Adipocyte (in vitro differentiated cells): ENCODE measurements at regions not wholly inside any gene's neighbourhood (a gene's known extent, or its start where the extent isn't known, plus 50 kb on each side); places are given as distances from the start of the nearest gene placed in this dataset.
"Not testable (repeated sequence)": the region's sequence is repeated elsewhere in the genome, so short reads cannot be mapped to it uniquely, and the experiment has no call there.

ENCODE experiments used
- DNase-seq: peaks from one replicate; pipeline ENCODE4 v3.0.0-alpha.2; 2015; ENCODE audit warnings: low read depth
- H3K27me3 ChIP-seq: replicated peaks from 2 replicates; pipeline ENCODE4 v1.7.0; 2013; ENCODE audit warnings: mild to moderate bottlenecking, low read length, moderate library complexity; ENCODE audit not compliant: control insufficient read depth, insufficient read depth
- H3K36me3 ChIP-seq: 2 replicates; pipeline ENCODE4 v1.7.0; 2013; ENCODE audit warnings: low read length, mild to moderate bottlenecking, moderate library complexity; ENCODE audit not compliant: control insufficient read depth, insufficient read depth, severe bottlenecking
- H3K4me1 ChIP-seq: 2 replicates; pipeline ENCODE4 v1.7.0; 2013; ENCODE audit warnings: mild to moderate bottlenecking, low read length, moderate library complexity; ENCODE audit not compliant: control insufficient read depth, insufficient read depth
- H3K4me3 ChIP-seq: 2 replicates; pipeline ENCODE4 v1.7.0; 2013; ENCODE audit warnings: mild to moderate bottlenecking, low read length, moderate library complexity
- H3K9ac ChIP-seq: 2 replicates; pipeline ENCODE4 v1.7.0; 2013; ENCODE audit warnings: mild to moderate bottlenecking, low read length, moderate library complexity
- H3K9me3 ChIP-seq: 2 replicates; pipeline ENCODE4 v1.7.0; 2013; ENCODE audit warnings: mild to moderate bottlenecking, low read length, moderate library complexity; ENCODE audit not compliant: control insufficient read depth

DNA sequence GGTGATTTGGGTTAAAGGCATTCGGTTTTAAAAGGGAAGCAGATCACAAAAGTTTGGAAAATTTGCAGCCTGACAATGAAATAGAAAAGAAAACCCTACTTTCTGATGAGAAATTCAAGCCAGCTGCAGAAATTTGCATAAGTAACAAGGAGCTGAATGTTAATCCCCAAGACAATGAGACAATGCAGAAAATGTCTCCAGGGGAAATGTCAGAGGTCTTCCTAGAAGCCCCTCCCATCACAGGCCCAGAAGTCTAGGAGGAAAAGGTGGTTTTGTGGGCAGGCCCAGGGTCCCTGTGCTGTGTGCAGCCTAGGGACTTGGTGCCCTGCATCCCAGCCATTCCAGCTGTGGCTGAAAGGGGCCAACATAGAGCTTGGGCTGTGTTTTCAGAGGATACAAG lies 234.2 kb upstream of the GALNT5 start:
- H3K36me3 ChIP-seq, DNase-seq, H3K9me3 ChIP-seq, H3K9ac ChIP-seq, H3K4me1 ChIP-seq, H3K4me3 ChIP-seq, H3K27me3 ChIP-seq: not testable (repeated sequence)

DNA sequence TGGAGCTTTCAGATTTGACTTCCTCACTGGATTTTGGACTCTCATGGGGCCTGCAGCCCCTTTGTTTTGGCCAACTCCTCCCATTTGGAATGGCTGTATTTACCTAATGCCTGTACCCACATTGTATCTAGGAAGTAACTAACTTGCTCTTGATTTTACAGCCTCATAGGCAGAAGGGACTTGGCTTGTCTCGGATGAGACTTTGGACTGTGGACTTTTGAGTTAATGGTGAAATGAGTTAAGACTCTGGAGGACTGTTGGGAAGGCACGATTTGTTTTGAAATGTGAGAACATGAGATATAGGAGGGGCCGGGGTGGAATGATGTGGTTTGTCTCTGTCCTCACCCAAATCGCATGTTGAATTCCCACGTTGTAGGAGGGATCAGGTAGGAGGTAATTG lies 233.4 kb upstream of the GALNT5 start:
- Histone ChIP-seq H3K4me3 (no peak overlapping the region), H3K9me3 (peaks cover 4% of the 10 kb centered on the region), H3K27me3 (no peaks in the 10 kb centered on the region), H3K4me1 (no peaks in the 10 kb centered on the region), H3K36me3 (no peaks in the 10 kb centered on the region), H3K9ac (no peak overlapping the region)
- DNase-seq: no peak

DNA sequence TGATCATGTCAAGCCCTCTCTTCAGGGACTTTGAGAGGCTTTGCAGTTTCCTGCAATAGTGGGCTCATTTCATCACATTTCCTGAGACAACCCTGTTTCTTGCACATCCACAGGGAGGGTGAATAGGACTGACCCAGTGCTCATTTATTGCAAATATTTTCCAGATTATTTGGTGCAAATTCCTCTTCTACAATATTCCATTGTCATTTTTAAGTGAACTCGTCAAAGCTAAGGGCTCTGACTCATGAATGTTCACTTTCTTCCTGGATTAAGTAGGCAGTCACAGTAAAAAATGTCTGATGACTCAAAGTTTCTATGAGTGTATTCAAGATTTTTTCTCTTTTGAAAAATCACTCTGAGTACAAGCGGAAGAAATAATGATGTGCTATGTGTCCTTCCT lies 225.5 kb upstream of the GALNT5 start:
- peak; percentile 87 for DNase-seq
- Histone ChIP-seq H3K27me3 (no peaks in the 10 kb centered on the region), H3K9me3 (no peaks in the 10 kb centered on the region), H3K36me3 (no peaks in the 10 kb centered on the region), H3K9ac (peak overlapping the region; percentile 31), H3K4me3 (peak overlapping the region; percentile 14), H3K4me1 (peaks cover 4% of the 10 kb centered on the region)

DNA sequence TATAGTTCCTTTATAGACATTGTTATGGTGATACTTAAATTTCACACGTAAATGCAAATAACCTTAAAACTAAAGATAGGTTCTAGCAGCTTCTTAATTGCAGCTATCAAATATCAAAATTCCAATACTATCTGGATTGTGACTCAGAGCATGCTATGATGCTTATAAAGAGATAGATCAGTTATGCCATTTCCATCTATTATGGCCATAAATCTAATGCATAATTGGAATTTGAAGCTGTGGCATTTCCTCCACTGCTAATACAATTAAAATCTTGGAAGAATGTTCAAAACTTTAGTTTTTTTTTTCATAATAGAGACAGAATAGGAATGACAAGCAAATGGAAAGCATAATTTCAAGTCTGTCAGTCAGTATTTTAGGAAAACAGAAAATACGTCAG lies 220.8 kb upstream of the GALNT5 start:
- Histone ChIP-seq H3K4me1 (peaks cover 4% of the 10 kb centered on the region), H3K36me3 (no peaks in the 10 kb centered on the region), H3K27me3 (no peaks in the 10 kb centered on the region), H3K4me3 (no peak overlapping the region), H3K9me3 (no peaks in the 10 kb centered on the region), H3K9ac (no peak overlapping the region)
- DNase-seq: no peak

DNA sequence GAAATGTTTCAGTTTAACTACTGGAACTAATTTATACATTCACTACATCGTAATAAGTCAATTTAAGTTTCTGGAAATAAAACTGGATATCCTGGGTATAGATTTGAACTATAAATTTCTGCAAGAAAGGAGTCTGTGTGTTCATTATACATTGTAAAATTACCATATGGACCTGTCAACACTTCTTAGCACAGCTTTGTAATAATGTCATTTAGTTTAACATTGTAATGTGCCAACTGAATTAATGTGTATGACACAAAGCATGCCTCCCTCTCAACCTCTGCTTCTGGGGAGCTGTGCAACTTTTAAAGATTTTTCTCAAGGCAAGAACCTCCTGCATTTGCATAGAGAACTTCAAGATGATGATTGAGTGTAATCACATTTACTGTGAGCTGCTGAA lies 213.7 kb upstream of the GALNT5 start:
- Histone ChIP-seq H3K9me3 (no peaks in the 10 kb centered on the region), H3K27me3 (no peaks in the 10 kb centered on the region), H3K4me3 (no peak overlapping the region), H3K9ac (no peak overlapping the region), H3K4me1 (no peaks in the 10 kb centered on the region), H3K36me3 (no peaks in the 10 kb centered on the region)
- DNase-seq: no peak

DNA sequence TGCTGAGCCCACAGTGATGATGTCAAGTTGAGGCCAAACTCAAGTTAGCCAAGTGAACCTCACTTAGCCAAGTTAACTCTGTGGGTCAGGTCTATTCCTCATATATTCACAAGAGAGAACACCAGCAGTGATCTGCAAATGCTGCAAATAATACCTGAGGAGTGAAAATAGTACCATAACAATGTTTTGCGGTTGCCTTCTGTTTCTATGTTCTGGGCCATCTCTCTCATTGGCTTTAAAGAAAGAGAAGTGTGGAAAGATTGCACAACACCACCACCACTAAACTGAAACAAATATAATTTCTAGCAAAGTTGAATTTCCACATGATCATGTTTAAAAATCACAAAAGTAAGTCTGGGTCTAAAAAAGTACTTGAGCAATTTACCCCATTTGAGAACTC lies 211.1 kb upstream of the GALNT5 start:
- H3K9ac ChIP-seq: no peak overlapping the region
- no peak for DNase-seq
- no peaks in the 10 kb centered on the region for H3K9me3 ChIP-seq
- H3K4me1 ChIP-seq: no peaks in the 10 kb centered on the region
- H3K27me3 ChIP-seq: no peaks in the 10 kb centered on the region
- H3K36me3 ChIP-seq: no peaks in the 10 kb centered on the region
- H3K4me3 ChIP-seq: no peak overlapping the region

DNA sequence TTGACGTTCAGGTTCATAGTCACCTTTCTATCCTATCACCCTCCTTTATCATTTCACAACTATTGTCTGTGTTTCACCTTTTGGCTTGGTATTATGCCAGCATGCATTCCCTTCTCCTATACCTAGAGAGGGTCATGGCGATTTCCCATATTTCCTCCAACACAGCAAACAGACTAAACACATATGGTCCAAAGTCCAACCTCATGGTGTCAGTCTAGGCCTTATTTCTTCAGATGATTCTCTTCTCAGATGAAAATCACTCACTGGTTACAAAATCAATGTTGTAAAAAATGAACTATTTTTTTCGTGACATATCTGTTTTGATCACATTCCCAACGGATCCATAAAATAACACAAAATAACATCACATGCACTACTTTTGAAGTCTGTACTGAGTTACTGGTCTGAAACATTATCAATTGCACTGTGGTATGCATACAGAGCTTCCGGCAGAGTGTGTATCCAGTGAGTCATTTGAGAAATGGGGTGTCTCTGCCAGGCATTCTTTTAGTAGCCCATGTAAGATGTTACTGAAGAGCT lies 204.8 kb upstream of the GALNT5 start:
- H3K27me3 ChIP-seq: no peaks in the 10 kb centered on the region
- no peaks in the 10 kb centered on the region for H3K9me3 ChIP-seq
- DNase-seq: peak; percentile 68
- peaks cover 20% of the 10 kb centered on the region for H3K4me1 ChIP-seq
- H3K9ac ChIP-seq: peak overlapping the region; percentile 0
- H3K36me3 ChIP-seq: no peaks in the 10 kb centered on the region
- H3K4me3 ChIP-seq: no peak overlapping the region

DNA sequence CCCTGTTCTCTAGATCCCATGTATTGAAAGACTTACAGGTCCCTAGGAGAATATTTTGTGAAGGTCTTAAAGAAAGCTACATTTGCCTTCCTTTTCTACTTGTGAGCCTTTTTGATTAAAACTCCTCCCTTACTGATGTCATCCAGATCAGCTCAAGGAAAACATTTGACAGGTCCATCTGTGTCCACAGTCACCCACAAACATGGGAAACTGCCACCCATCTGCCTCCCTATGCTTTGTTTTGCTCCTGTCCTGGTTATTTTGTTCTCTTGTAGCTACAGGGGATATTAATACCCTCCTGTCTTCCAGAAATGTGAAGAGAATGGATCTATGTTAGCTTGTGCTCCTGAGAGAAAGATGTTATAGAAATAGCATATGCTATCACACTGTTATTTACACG lies 203.6 kb upstream of the GALNT5 start:
- Histone ChIP-seq H3K9ac (no peak overlapping the region), H3K4me3 (no peak overlapping the region), H3K9me3 (no peaks in the 10 kb centered on the region), H3K36me3 (no peaks in the 10 kb centered on the region), H3K27me3 (no peaks in the 10 kb centered on the region), H3K4me1 (peaks cover 20% of the 10 kb centered on the region)
- no peak for DNase-seq

DNA sequence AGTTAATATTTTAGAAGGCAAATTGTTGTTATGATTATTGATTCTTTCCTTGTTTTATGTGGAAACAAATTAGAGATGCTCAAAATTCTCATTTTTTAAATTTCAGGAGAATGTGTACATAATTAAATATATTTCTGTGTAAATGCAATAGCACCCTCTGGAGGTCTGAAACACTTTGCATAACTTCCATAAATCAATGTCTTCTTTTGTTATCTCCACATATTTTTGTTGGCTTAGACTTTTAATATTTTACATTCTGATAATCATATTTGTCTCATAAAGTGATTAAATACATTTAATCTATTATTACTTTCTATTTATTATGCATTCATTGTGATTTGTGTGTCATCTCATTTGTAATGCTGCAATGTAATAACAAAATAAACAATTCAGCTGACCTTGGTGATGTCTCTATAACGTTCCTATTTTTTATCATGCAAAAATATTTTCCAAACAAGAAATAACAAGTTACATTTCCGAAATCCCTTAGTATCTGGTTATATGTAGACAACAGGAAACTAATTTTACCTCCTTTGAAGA lies 201.8 kb upstream of the GALNT5 start:
- Histone ChIP-seq H3K9ac (peak overlapping the region; percentile 35), H3K4me3 (peak overlapping the region; percentile 59), H3K27me3 (no peaks in the 10 kb centered on the region), H3K4me1 (peaks cover 20% of the 10 kb centered on the region), H3K9me3 (no peaks in the 10 kb centered on the region), H3K36me3 (no peaks in the 10 kb centered on the region)
- DNase-seq: peak; percentile 74

DNA sequence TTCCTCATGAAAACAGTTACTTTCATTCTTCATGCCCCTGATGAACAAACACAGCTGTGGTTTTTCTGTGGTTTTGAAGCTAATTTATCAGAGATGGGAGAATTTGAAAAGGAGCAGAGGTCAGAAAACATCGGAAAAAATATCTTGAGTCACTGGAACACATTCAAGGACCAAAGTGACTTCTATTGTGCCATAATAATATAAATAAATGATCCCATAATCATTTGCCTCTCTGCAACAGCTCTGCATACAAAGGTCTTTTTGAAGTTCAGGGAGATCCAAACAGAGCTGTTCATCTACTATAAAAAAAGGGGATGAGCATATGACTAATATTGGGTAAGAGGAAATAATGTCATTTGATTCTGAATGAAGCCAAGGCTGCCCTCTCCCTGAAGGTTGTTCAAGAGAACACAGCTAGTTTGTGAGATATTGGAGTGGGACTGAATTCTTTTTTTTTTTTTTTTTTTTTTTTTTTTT lies 201.3 kb upstream of the GALNT5 start:
- Histone ChIP-seq H3K9ac (peak overlapping the region; percentile 35), H3K36me3 (no peaks in the 10 kb centered on the region), H3K4me1 (peaks cover 20% of the 10 kb centered on the region), H3K4me3 (peak overlapping the region; percentile 59), H3K27me3 (no peaks in the 10 kb centered on the region), H3K9me3 (no peaks in the 10 kb centered on the region)
- DNase-seq: peak; percentile 70

DNA sequence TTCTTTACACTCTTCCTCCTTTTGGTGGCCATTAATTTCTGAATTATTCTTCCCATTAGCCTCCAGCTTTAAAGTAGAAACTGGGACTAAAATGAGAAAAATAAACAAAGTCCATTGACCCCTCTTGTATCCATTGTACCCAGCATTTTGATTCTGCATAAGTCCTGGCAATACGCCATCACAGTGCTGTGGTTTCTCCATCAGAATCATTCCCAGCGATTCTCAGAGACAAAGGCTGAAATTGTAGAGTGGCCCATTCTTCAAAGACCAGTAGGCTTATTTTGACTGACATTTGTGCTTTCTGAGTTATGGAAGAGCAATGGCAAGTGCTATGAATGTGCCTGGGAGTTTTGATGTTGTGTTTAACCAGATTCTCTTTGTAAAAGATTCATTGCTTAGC lies 199.3 kb upstream of the GALNT5 start:
- H3K4me1 ChIP-seq: peaks cover 9% of the 10 kb centered on the region
- no peak overlapping the region for H3K9ac ChIP-seq
- DNase-seq: no peak
- H3K9me3 ChIP-seq: no peaks in the 10 kb centered on the region
- no peaks in the 10 kb centered on the region for H3K36me3 ChIP-seq
- no peaks in the 10 kb centered on the region for H3K27me3 ChIP-seq
- no peak overlapping the region for H3K4me3 ChIP-seq

DNA sequence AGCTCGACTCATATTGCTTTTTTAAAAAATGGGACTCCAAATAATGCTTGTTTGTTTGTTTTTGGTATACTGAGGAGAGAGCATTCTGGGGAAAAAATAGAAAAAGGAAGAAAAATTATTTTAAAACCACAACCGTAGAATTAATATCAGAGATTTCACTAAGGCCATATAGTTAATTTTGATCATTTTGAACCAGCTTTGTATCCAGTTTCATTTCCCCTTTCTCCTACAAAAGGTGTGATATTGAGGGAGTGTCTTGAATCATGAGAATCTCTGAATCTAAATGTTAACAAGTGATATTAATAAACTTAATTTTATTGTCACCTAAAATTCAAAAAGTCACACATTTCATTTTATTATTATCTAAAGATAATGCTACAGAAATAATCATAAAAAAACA lies 198.5 kb upstream of the GALNT5 start:
- Histone ChIP-seq H3K36me3 (no peaks in the 10 kb centered on the region), H3K9me3 (no peaks in the 10 kb centered on the region), H3K27me3 (no peaks in the 10 kb centered on the region), H3K4me3 (no peak overlapping the region), H3K9ac (no peak overlapping the region), H3K4me1 (peaks cover 8% of the 10 kb centered on the region)
- no peak for DNase-seq
